Neural cell (in vitro differentiated cells): ENCODE measurements at regions not wholly inside any gene's neighbourhood (a gene's known extent, or its start where the extent isn't known, plus 50 kb on each side); places are given as distances from the start of the nearest gene placed in this dataset.

Source experiments
- EP300 ChIP-seq: fragments of 450-650 bp; conservative IDR thresholded peaks from 2 replicates; pipeline ENCODE4 v1.6.1; 2014; ENCODE audit warnings: antibody characterized with exemption, mild to moderate bottlenecking, moderate library complexity; ENCODE audit not compliant: poor library complexity, severe bottlenecking
- EZH2 ChIP-seq: fragments of 200-600, 300-800 bp; shearing (Covaris generic), sonication (generic); IDR thresholded peaks from 2 replicates; pipeline ENCODE4 v1.6.1; 2014; ENCODE audit warnings: antibody characterized with exemption, low read length, borderline replicate concordance, mild to moderate bottlenecking; ENCODE audit not compliant: insufficient read depth, poor library complexity, severe bottlenecking
- POLR2AphosphoS5 ChIP-seq: IDR thresholded peaks from 2 replicates; pipeline ENCODE4 v1.6.1; 2012
- RAD21 ChIP-seq: fragments of 450-650 bp; conservative IDR thresholded peaks from 2 replicates; pipeline ENCODE4 v1.6.1; 2014; ENCODE audit warnings: antibody characterized with exemption, mild to moderate bottlenecking, moderate library complexity
- SMC3 ChIP-seq: fragments of 450-650 bp; conservative IDR thresholded peaks from 2 replicates; pipeline ENCODE4 v1.6.1; 2014; ENCODE audit warnings: antibody characterized with exemption, mild to moderate bottlenecking, moderate library complexity; ENCODE audit not compliant: poor library complexity
- TAF1 ChIP-seq: IDR thresholded peaks from 2 replicates; pipeline ENCODE4 v1.6.1; 2012; ENCODE audit warnings: low read depth
- TF ChIP-seq, protein P1 (sequence below): fragments of 450-650 bp; IDR thresholded peaks from 2 replicates; pipeline ENCODE4 v1.5.1; 2014; ENCODE audit warnings: antibody characterized with exemption, mild to moderate bottlenecking, moderate library complexity; ENCODE audit not compliant: poor library complexity, severe bottlenecking
- TF ChIP-seq, protein P2 (sequence below): IDR thresholded peaks from 2 replicates; pipeline ENCODE4 v1.6.1; 2012; ENCODE audit warnings: borderline replicate concordance

DNA sequence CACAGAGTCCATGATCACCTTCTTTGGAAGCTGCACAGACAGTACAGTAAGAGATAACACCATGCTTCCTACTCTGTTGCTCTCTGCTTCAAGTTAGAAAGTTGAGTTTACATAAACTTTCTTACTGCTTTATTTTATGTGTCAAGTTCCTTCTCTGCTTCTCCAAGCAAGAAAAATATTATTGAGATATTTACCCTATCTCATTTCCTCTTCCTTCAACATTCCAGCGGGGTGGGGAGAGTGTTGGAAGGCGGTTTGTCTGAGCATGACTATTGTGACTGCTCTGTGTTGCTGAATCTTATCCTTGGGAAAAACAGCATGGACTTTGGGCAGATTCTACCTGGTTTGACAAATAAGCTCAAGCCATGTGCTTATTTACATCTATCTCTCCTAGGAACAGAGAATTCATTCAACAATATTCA is 66.9 kb upstream of the EPB41L4A start:
- no peak for TF ChIP-seq RAD21
- TF ChIP-seq EP300: no peak
- TF ChIP-seq POLR2AphosphoS5: no peak
- TF ChIP-seq, protein P1, sequence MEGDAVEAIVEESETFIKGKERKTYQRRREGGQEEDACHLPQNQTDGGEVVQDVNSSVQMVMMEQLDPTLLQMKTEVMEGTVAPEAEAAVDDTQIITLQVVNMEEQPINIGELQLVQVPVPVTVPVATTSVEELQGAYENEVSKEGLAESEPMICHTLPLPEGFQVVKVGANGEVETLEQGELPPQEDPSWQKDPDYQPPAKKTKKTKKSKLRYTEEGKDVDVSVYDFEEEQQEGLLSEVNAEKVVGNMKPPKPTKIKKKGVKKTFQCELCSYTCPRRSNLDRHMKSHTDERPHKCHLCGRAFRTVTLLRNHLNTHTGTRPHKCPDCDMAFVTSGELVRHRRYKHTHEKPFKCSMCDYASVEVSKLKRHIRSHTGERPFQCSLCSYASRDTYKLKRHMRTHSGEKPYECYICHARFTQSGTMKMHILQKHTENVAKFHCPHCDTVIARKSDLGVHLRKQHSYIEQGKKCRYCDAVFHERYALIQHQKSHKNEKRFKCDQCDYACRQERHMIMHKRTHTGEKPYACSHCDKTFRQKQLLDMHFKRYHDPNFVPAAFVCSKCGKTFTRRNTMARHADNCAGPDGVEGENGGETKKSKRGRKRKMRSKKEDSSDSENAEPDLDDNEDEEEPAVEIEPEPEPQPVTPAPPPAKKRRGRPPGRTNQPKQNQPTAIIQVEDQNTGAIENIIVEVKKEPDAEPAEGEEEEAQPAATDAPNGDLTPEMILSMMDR: no peak
- TF ChIP-seq TAF1: no peak
- no peak for TF ChIP-seq SMC3
- no peak for TF ChIP-seq EZH2
- TF ChIP-seq, protein P2, sequence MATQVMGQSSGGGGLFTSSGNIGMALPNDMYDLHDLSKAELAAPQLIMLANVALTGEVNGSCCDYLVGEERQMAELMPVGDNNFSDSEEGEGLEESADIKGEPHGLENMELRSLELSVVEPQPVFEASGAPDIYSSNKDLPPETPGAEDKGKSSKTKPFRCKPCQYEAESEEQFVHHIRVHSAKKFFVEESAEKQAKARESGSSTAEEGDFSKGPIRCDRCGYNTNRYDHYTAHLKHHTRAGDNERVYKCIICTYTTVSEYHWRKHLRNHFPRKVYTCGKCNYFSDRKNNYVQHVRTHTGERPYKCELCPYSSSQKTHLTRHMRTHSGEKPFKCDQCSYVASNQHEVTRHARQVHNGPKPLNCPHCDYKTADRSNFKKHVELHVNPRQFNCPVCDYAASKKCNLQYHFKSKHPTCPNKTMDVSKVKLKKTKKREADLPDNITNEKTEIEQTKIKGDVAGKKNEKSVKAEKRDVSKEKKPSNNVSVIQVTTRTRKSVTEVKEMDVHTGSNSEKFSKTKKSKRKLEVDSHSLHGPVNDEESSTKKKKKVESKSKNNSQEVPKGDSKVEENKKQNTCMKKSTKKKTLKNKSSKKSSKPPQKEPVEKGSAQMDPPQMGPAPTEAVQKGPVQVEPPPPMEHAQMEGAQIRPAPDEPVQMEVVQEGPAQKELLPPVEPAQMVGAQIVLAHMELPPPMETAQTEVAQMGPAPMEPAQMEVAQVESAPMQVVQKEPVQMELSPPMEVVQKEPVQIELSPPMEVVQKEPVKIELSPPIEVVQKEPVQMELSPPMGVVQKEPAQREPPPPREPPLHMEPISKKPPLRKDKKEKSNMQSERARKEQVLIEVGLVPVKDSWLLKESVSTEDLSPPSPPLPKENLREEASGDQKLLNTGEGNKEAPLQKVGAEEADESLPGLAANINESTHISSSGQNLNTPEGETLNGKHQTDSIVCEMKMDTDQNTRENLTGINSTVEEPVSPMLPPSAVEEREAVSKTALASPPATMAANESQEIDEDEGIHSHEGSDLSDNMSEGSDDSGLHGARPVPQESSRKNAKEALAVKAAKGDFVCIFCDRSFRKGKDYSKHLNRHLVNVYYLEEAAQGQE: no peak
